Activated T-cell treated with anti-CD3 and anti-CD28 coated beads for 24 hours (primary cell): ENCODE measurements at regions not wholly inside any gene's neighbourhood (a gene's known extent, or its start where the extent isn't known, plus 50 kb on each side); places are given as distances from the start of the nearest gene placed in this dataset.
"Not testable (repeated sequence)": the region's sequence is repeated elsewhere in the genome, so short reads cannot be mapped to it uniquely, and the experiment has no call there.

Experiments used
- DNase-seq: peaks from one replicate; pipeline ENCODE4 v3.0.0-alpha.2; 2020; ENCODE audit warnings: low read depth

DNA sequence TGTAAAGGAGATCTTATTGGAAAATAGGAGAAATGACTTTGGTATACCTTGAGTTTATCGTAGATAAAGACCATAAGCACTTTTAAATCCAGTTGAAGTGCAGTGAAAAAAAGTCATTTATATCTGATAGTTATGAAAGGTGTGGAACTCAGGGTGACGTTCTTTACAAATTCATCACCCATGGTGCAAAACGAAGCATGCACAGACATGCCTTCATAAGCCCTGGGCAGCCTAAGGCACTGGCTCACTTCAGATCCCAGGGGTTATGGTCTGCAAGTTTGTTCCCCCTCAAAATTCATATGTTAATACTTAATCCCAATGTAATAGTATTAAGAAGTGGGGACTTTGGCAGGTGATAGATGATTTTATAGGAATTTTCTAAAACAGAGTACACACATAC is 1216.4 kb upstream of the USP15 start:
- no peak for DNase-seq

DNA sequence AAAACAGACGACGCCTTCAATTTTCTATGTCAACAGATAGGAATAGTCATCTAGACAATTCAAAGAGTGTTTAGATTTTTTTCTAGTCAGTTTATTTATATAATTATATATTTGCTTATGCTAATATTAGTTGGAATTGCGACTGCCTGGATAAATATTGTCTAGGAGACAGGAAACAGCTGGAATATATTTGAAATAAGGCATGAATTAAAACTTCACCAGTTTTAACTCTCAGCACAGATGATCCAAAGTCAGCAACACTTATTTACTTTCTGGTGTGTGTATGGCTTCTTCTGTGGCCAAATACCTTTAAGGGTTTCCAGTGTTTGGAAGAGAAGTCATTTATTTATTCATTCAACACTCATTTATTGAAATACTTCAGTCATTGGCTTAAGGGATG is 1215.4 kb upstream of the USP15 start:
- no peak for DNase-seq

- DNase-seq = no peak
Measured at GRCh38 chr12:61070640-61071414, 1189.4 kb upstream of the USP15 start.

DNA sequence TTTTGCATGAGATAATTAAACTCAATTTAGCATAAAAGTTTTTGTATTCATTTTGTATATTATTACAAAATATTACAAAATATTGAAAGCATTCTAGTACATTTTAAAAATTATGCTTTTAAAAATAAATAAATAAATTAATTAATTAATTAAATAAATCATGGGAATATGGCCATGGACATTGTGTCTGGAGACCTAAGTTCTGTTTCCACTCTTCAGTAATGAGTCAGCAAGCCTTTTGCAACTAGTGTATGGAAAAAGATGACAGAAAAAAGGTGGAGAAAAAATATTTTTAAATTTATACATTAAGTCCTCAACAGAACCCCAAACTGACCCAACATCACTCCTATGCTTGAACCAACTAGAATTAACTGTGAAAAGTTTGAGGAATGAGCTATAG is 1187.5 kb upstream of the USP15 start:
- DNase-seq = no peak

DNA sequence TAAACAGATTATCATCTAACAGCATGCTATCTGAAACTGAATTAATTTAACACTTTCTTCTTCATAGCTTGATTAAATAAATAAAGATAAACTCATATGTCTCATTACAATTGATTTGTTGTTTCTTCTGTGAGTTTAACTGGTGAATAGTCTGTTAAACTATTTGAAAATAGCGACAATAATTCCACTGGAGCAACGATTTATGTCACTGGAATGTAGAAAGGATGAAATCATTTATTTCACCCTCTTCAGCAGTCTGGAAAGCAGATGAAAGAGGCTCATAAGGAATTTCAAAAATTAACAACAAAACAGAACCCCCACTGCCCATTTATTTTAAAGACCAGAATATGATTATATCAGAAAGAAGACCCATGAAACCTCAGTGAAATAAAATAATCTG is 1165.1 kb upstream of the USP15 start:
- DNase-seq = no peak

DNA sequence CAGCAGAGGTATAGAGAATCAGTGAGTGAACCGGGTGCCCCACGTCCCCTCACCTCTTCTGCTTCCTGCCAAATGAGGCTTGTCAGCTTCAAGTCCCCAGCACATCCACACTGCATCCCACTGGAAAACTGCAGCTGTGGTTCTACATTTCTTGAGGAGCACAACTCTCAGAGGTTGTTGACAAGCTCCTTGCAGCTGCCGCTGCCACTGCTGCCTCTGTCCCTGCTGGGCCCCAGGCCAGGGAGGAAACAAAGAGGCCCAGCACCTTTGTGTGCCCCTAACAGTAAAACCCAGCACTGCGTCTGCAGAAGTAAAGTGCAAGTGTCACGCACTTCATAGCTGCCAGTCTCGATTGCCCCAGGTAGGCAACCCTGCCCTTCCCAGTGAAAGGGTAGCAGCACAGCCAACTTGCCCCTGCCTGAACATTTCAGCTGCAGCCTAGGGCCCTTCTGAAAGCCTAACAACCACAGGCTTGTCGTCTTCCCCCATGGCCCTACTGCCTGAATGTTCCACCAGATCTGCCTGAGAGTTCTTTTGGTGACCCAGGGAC is 1162.1 kb upstream of the USP15 start:
- DNase-seq = no peak

- no peak for DNase-seq
Measured at GRCh38 chr12:61107118-61107517, 1153.1 kb upstream of the USP15 start.

- no peak for DNase-seq
Measured at GRCh38 chr12:61111218-61111617, 1149.0 kb upstream of the USP15 start.

DNA sequence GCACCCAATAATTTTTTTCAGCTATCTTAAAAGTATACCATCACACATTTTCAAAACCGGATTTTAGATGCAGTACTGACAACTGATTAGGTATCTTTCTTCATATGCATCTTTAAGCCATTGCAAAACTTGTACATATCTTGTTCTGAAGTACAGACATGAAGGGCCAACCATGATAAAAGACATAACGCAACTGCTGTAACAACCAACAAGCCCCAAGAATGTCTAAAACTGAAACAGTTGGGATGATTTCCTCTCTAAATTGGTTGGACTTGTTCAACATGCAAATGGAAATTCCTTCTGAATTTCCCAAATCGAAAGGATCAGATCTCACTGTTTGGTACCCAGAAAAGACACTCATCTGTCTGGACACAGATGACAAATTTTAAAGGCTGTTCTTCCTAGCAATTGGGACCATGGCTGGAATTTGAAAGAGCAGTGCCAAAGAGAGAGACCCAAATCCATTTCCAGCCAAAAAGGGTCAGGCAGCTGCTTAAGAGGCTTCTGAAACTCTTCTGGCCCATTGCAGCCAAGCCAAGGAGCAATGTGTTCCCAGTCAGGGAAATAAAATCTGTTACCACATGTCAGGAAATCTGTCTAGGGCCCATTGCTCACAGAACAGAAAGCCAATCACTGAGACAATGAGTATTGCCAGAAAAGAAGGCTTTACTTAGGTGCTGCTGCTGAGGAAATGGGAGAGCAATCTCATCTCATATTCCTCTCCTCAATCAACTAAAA is 1122.4 kb upstream of the USP15 start:
- DNase-seq = no peak

- DNase-seq = no peak
Measured at GRCh38 chr12:61138415-61138759, 1121.8 kb upstream of the USP15 start.

DNA sequence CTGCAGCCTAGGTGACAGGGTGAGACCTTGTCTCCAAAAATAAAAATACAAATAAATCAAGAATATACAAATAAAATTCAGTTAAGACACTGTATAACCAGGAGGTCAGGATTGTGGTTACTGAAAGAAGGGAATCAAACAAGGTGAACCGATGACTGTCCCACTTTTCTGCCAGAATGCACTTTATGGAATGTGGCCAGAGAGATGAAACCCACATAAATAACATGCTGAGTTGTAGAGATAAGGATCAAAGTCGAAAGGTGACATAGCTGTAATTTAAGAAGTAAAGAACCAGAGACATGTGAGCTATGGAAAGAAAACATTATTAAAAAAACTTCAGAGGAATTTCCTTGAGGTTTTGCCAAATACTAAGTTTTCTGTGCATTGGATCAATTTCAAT is 1098.2 kb upstream of the USP15 start:
- DNase-seq = no peak

GRCh38 chr12:61188801-61189595 is 1071.2 kb upstream of the USP15 start:
- DNase-seq = no peak

GRCh38 chr12:61213646-61214045 is 1046.6 kb upstream of the USP15 start:
- DNase-seq = no peak

- DNase-seq = no peak
Measured at GRCh38 chr12:61220337-61220736, 1039.9 kb upstream of the USP15 start.

DNA sequence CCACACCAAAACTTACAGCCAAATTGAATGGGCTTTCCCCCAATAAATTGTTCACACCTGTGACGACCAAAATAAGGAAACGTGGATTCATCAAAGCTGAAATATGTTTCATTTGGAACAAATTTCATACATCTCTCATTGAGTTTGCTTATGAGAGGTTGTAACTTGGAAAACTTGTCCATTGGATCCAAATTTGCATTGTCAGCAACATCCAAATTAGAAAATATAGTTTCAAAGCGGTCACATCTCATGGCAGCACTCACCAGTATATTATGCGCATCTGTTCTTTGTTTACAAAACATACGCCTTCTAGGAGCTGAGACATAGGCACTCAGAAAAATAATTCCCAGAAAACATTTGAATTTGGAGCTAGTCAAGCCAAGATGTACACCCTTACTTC is 1028.2 kb upstream of the USP15 start:
- DNase-seq = no peak

DNA sequence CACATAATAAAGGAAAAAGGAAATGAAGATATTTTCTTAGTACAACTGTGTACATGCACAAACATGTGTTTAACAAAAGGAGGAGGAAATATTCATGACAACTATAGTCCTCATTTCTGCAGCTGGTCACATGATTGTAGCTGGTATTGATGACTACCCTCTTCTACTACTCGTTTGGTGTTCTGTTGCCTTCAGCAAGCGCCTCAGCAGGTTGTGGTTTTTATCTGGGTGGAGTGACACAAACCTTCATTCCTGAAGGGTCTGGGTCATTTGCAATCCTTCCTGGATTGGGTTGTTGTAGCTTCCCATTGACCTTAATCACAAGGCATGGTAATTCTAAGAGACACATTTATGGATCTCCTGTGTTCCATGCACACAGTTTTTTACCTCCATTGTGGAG is 1009.9 kb upstream of the USP15 start:
- no peak for DNase-seq

- DNase-seq = no peak
Measured at GRCh38 chr12:61251076-61251475, 1009.1 kb upstream of the USP15 start.

DNA sequence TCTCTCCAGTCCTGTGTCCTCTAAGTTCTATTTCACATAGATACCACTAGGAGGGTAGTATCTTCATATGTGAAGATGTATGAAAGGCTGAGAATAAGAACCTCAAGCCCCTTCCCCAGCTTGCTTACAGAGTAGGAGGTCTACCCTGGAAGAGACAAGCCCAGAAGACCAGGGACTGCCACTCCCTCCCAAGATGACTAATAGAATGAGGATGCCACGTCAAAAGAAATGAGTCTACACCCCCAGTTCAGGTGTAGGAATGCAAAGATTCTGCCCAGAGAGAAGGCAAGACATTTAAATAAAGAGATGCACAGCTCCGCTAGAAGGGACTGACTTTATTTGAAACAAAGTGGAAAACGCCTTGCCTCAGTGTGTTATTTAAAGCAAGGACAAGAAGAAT is 1006.0 kb upstream of the USP15 start:
- no peak for DNase-seq

DNA sequence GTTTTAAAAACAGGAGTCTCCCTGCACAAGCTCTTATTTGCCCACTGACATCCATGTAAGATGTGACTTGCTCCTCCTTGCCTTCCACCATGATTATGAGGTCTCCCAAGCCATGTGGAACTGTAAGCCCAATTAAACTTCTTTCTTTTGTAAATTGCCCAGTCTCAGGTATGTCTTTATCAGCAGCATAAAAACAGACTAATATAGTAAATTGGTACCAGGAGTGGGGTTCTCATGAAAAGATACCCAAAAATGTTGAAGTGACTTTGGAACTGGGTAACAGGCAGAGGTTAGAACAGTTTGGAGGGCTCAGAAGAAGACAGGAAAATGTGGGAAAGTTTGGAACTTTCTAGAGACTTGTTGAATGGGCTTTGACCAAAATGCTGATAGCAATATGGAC is 995.9 kb upstream of the USP15 start:
- DNase-seq = not testable (repeated sequence)

DNA sequence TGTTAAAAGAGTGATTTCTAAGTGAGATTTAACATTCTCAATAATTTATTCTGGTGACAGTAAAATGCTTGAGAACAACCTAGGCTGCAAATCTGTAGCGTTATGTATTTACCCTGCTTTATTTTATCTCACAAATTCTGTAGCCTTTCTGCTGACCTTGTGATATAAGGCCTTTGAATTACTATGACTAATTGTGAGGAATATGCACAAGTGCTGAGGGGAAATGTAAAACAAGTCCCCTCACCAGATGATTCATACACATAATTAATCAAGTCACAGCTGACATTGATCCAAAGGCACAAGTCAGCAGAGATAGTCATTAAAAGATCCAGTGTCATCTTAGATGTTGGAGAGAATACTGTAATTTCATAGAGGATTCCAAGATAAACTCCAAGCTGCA is 992.7 kb upstream of the USP15 start:
- DNase-seq = no peak

GRCh38 chr12:61272441-61272840 is 987.8 kb upstream of the USP15 start:
- no peak for DNase-seq

DNA sequence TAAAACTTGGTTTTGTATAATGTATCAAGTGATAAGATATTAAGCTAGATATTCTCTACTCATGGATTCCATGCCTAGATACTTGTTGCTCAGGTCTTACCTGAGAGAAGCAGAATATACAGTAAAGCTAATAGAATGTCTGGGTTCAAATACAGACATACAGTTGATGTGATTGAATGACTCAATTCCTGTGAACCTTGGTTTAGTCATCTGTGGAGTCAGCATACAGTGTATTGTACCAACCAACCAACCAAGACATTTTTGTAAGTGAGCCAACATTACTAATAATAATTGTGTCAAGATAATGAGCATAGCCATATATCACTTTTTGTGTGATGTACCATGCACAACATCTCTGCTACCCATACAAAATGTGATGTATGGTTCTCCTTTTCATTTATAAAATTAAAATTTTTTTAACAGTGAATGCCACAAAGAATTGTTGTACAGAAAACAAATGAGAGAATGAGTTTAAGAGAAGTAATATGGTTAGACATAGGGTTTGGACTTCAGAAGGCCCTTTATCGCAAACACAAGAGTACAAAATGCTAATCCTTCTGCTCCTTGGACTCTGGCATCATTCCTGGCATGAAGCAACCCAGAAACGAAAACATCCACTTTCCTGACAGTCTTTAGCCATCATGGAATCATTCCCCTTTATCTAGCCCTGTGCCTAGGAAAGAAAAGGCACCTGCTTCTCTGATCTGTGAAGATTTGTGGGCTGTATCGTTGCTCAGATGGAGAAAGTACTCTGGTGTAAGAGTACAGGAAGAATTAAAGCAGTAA is 977.2 kb upstream of the USP15 start:
- DNase-seq = no peak
